HepG2 (cell line): ENCODE measurements at regions not wholly inside any gene's neighbourhood (a gene's known extent, or its start where the extent isn't known, plus 50 kb on each side); places are given as distances from the start of the nearest gene placed in this dataset.

Experiments used
- ATAC-seq: fragments of 200-7000 bp; cut with Tn5 transposase; 3 replicates; pipeline ENCODE4 v1.9.1; 2020; ENCODE audit warnings: mild to moderate bottlenecking, moderate library complexity
- BruUV-seq: library from RNA; stranded (reverse); fragments of 400-500 nt; replicated peaks from 2 replicates; lab custom pipeline; 2021; lab: Mats Ljungman, UMichigan
- CTCF ChIA-PET: fragments of 300-600 bp; formaldehyde crosslinking; extraction: SDS; loops from one replicate; lab custom pipeline; 2021; ENCODE audit warnings: low total read pairs, inconsistent platforms, low intra/inter-chr PET ratio; lab: Yijun Ruan, JAX
- POLR2A ChIA-PET: fragments of 350-600 bp; sonication (Branson Sonifier 250); formaldehyde crosslinking; loops from one replicate; lab custom pipeline; 2020; ENCODE audit warnings: antibody characterized with exemption, inconsistent platforms; lab: Yijun Ruan, JAX
- DNase-seq: peaks from one replicate; pipeline ENCODE4 v3.0.0-alpha.2; 2015; ENCODE audit warnings: low spot score
- FAIRE-seq: peaks from 3 replicates; lab custom pipeline; 2011; peaks lifted over from hg19 to GRCh38; lab: Jason Lieb, UNC
- H2AFZ ChIP-seq: one replicate; pipeline ENCODE4 v1.6.1; 2011; ENCODE audit warnings: low read length, inconsistent platforms
- H3K27ac ChIP-seq: fragments of 300-600 bp; 3 replicates; pipeline ENCODE4 v1.8.0; 2011; ENCODE audit warnings: mixed run types, mild to moderate bottlenecking, mixed read lengths, low read length, inconsistent platforms; ENCODE audit not compliant: insufficient read depth; ENCODE audit errors: extremely low read length
- H3K27me3 ChIP-seq, 2 experiments: fragments of 200-600 bp in 1 of 2; 2 replicates in 1 of 2; 3 replicates in 1 of 2; pipeline versions ENCODE4 v1.6.0 to v1.8.0; 2011; ENCODE audit warnings: low read length in 2 of 2, mild to moderate bottlenecking in 2 of 2, moderate library complexity in 2 of 2, inconsistent platforms in 1 of 2; ENCODE audit not compliant: insufficient read depth in 2 of 2, control insufficient read depth in 1 of 2
- H3K36me3 ChIP-seq, 2 experiments: fragments of 200-600 bp in 1 of 2; replicated peaks in 1 of 2; 2 replicates in 1 of 2; 3 replicates in 1 of 2; pipeline versions ENCODE4 v1.5.1 to v1.8.0; 2011; ENCODE audit warnings: low read length in 2 of 2, inconsistent platforms in 1 of 2; ENCODE audit not compliant: insufficient read depth in 2 of 2, control insufficient read depth in 1 of 2
- H3K4me1 ChIP-seq: 2 replicates; pipeline ENCODE4 v1.5.1; 2012; ENCODE audit warnings: low read length, inconsistent platforms; ENCODE audit not compliant: insufficient read depth
- H3K4me2 ChIP-seq: 2 replicates; pipeline ENCODE4 v1.6.0; 2011; ENCODE audit warnings: low read depth, low read length, inconsistent platforms
- H3K4me3 ChIP-seq, 3 experiments: fragments of 200-600 bp in 1 of 3; sonication (generic), shearing (Covaris generic) in 1 of 3; replicated peaks in 1 of 3; 2 replicates each; pipeline ENCODE4 v1.5.1; 2011 to 2016; ENCODE audit warnings: low read length in 3 of 3, inconsistent platforms in 2 of 3, low read depth in 2 of 3, mild to moderate bottlenecking in 2 of 3, control low read depth in 1 of 3, mixed read lengths in 1 of 3; ENCODE audit not compliant: insufficient read depth in 1 of 3
- H3K79me2 ChIP-seq: one replicate; pipeline ENCODE4 v1.6.1; 2011; ENCODE audit warnings: low read length, inconsistent platforms; ENCODE audit not compliant: insufficient read depth
- H3K9ac ChIP-seq: 2 replicates; pipeline ENCODE4 v1.6.0; 2011; ENCODE audit warnings: mild to moderate bottlenecking, low read depth, low read length, inconsistent platforms; ENCODE audit not compliant: insufficient read depth
- H3K9me3 ChIP-seq: 2 replicates; pipeline ENCODE4 v1.5.1; 2012; ENCODE audit warnings: mild to moderate bottlenecking, low read length
- H4K20me1 ChIP-seq: 2 replicates; pipeline ENCODE4 v1.6.0; 2011; ENCODE audit warnings: inconsistent platforms, mild to moderate bottlenecking, low read length, moderate library complexity; ENCODE audit not compliant: insufficient read depth
- DNMT3B ChIP-seq: conservative IDR thresholded peaks from 2 replicates; pipeline ENCODE4 v1.6.1; 2016; ENCODE audit warnings: missing biosample characterization, control low read depth
- HNRNPLL ChIP-seq: fragments of 200-400 bp; formaldehyde crosslinking; IDR thresholded peaks from 2 replicates; pipeline ENCODE4 v1.6.1; 2017; ENCODE audit warnings: mild to moderate bottlenecking, low read depth, low read length; ENCODE audit not compliant: poor library complexity, severe bottlenecking
- ISX ChIP-seq: sonication (generic); formaldehyde crosslinking; conservative IDR thresholded peaks from 2 replicates; pipeline ENCODE4 v1.5.0; 2020; ENCODE audit warnings: missing genetic modification reagents
- MED1 ChIP-seq: sonication (generic); formaldehyde crosslinking; IDR thresholded peaks from 2 replicates; pipeline ENCODE4 v1.4.0; 2020; ENCODE audit warnings: missing genetic modification reagents
- PHF20 ChIP-seq: sonication (generic); formaldehyde crosslinking; IDR thresholded peaks from 2 replicates; pipeline ENCODE4 v1.5.0; 2020; ENCODE audit warnings: mild to moderate bottlenecking, missing genetic modification reagents
- POLR2AphosphoS5 ChIP-seq: IDR thresholded peaks from 2 replicates; pipeline ENCODE4 v1.6.1; 2012; ENCODE audit warnings: low read depth, low read length
- ZNF124 ChIP-seq: sonication (generic); formaldehyde crosslinking; IDR thresholded peaks from 2 replicates; pipeline ENCODE4 v1.4.0; 2020; ENCODE audit warnings: missing genetic modification reagents
- ZNF44 ChIP-seq: sonication (generic); formaldehyde crosslinking; IDR thresholded peaks from 2 replicates; pipeline ENCODE4 v1.5.1; 2020; ENCODE audit warnings: mild to moderate bottlenecking, missing genetic modification reagents
- ZNF777 ChIP-seq: sonication (generic); formaldehyde crosslinking; IDR thresholded peaks from 2 replicates; pipeline ENCODE4 v1.4.0; 2020; ENCODE audit warnings: missing genetic modification reagents
- in situ Hi-C: cut with HindIII; loops from 2 replicates; pipeline ENCODE4 v1.10.0; 2017; ENCODE audit warnings: low pct_unique_long_range_greater_than_20kb; ENCODE audit not compliant: extremely low pct_ligation_motif_present
- intact Hi-C: fragments of 100-400 bp; cut with micrococcal nuclease; formaldehyde crosslinking; loops from one replicate; pipeline ENCODE4 v1.10.0; 2022; ENCODE audit not compliant: unreplicated experiment
- TF ChIP-seq, protein P1 (sequence below): IDR thresholded peaks from 2 replicates; pipeline ENCODE4 v1.6.1; 2016; ENCODE audit warnings: missing biosample characterization, missing genetic modification reagents, low read depth
- TF ChIP-seq, protein P2 (sequence below): sonication (generic); formaldehyde crosslinking; IDR thresholded peaks from 2 replicates; pipeline ENCODE4 v1.5.0; 2020; ENCODE audit warnings: mild to moderate bottlenecking, missing genetic modification reagents
- TF ChIP-seq, protein P3 (sequence below): sonication (generic); formaldehyde crosslinking; IDR thresholded peaks from 2 replicates; pipeline ENCODE4 v1.5.0; 2020; ENCODE audit warnings: mild to moderate bottlenecking, missing genetic modification reagents, borderline replicate concordance
- TF ChIP-seq, protein P4 (sequence below): sonication (generic); formaldehyde crosslinking; conservative IDR thresholded peaks from 2 replicates; pipeline ENCODE4 v1.8.0; 2022; ENCODE audit warnings: mild to moderate bottlenecking, moderate library complexity, missing genetic modification reagents

DNA sequence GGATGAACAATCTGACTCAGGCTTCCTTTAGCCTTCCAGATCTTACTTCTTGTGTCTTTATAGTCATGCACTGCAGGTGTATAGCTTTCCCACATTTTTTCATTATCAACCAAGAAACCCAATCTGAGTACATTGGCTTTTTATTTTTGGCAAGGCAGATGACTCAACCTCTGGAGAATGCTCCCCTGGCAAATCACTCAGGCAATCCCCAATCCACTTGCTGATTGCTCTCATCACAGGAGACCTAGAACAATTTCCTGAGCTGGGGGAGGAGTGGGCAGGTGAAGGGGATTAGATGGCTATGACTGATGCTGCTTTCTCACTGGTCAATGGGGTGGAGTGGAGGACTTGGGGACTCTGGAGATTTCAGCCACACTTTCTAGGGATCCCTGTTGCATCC, 134.4 kb downstream of the SLC16A9 start:
- DNase-seq (no peak), ATAC-seq (no peak), FAIRE-seq (no peak)
- no peaks in the 10 kb centered on the region for H3K9me3 ChIP-seq
- intact Hi-C loops (no loop called here), in situ Hi-C loops (loop anchor here (25.0 kb wide), 1 partner anchor 663 kb away; no protein-coding TSS in a partner anchor)
- H3K4me2 ChIP-seq: no peak overlapping the region
- H3K27ac ChIP-seq: no peak overlapping the region
- no peaks in the 10 kb centered on the region; a peak in 2 of 5 replicates for H3K27me3 ChIP-seq
- ChIA-PET CTCF (no interaction called here), POLR2A (no interaction called here)
- no peaks in the 10 kb centered on the region for H3K79me2 ChIP-seq
- TF ChIP-seq, protein P1, sequence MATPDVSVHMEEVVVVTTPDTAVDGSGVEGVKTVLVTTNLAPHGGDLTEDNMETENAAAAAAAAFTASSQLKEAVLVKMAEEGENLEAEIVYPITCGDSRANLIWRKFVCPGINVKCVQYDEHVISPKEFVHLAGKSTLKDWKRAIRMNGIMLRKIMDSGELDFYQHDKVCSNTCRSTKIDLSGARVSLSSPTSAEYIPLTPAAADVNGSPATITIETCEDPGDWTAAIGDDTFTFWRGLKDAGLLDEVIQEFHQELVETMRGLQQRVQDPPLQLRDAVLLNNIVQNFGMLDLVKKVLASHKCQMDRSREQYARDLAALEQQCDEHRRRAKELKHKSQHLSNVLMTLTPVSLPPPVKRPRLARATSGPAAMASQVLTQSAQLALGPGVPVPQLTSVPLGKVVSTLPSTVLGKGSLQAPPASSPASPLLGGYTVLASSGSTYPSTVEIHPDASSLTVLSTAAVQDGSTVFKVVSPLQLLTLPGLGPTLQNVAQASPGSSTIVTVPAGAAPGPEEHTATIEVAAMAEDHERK (CRISPR knock-in tag): no peak
- TF ChIP-seq, protein P2, sequence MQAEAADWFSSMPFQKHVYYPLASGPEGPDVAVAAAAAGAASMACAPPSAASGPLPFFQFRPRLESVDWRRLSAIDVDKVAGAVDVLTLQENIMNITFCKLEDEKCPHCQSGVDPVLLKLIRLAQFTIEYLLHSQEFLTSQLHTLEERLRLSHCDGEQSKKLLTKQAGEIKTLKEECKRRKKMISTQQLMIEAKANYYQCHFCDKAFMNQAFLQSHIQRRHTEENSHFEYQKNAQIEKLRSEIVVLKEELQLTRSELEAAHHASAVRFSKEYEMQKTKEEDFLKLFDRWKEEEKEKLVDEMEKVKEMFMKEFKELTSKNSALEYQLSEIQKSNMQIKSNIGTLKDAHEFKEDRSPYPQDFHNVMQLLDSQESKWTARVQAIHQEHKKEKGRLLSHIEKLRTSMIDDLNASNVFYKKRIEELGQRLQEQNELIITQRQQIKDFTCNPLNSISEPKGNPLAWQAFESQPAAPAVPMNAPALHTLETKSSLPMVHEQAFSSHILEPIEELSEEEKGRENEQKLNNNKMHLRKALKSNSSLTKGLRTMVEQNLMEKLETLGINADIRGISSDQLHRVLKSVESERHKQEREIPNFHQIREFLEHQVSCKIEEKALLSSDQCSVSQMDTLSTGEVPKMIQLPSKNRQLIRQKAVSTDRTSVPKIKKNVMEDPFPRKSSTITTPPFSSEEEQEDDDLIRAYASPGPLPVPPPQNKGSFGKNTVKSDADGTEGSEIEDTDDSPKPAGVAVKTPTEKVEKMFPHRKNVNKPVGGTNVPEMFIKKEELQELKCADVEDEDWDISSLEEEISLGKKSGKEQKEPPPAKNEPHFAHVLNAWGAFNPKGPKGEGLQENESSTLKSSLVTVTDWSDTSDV: no peak
- TF ChIP-seq POLR2AphosphoS5 (no peak), MED1 (CRISPR knock-in tag) (no peak), ZNF124 (no peak), DNMT3B (CRISPR knock-in tag) (no peak), PHF20 (CRISPR knock-in tag) (no peak), ZNF777 (no peak), ISX (CRISPR knock-in tag) (no peak), ZNF44 (no peak), HNRNPLL (no peak)
- TF ChIP-seq, protein P3, sequence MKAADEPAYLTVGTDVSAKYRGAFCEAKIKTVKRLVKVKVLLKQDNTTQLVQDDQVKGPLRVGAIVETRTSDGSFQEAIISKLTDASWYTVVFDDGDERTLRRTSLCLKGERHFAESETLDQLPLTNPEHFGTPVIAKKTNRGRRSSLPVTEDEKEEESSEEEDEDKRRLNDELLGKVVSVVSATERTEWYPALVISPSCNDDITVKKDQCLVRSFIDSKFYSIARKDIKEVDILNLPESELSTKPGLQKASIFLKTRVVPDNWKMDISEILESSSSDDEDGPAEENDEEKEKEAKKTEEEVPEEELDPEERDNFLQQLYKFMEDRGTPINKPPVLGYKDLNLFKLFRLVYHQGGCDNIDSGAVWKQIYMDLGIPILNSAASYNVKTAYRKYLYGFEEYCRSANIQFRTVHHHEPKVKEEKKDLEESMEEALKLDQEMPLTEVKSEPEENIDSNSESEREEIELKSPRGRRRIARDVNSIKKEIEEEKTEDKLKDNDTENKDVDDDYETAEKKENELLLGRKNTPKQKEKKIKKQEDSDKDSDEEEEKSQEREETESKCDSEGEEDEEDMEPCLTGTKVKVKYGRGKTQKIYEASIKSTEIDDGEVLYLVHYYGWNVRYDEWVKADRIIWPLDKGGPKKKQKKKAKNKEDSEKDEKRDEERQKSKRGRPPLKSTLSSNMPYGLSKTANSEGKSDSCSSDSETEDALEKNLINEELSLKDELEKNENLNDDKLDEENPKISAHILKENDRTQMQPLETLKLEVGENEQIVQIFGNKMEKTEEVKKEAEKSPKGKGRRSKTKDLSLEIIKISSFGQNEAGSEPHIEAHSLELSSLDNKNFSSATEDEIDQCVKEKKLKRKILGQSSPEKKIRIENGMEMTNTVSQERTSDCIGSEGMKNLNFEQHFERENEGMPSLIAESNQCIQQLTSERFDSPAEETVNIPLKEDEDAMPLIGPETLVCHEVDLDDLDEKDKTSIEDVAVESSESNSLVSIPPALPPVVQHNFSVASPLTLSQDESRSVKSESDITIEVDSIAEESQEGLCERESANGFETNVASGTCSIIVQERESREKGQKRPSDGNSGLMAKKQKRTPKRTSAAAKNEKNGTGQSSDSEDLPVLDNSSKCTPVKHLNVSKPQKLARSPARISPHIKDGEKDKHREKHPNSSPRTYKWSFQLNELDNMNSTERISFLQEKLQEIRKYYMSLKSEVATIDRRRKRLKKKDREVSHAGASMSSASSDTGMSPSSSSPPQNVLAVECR: no peak
- TF ChIP-seq, protein P4, sequence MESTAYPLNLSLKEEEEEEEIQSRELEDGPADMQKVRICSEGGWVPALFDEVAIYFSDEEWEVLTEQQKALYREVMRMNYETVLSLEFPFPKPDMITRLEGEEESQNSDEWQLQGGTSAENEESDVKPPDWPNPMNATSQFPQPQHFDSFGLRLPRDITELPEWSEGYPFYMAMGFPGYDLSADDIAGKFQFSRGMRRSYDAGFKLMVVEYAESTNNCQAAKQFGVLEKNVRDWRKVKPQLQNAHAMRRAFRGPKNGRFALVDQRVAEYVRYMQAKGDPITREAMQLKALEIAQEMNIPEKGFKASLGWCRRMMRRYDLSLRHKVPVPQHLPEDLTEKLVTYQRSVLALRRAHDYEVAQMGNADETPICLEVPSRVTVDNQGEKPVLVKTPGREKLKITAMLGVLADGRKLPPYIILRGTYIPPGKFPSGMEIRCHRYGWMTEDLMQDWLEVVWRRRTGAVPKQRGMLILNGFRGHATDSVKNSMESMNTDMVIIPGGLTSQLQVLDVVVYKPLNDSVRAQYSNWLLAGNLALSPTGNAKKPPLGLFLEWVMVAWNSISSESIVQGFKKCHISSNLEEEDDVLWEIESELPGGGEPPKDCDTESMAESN (CRISPR knock-in tag): no peak
- H4K20me1 ChIP-seq: no peaks in the 10 kb centered on the region
- H2AFZ ChIP-seq: no peak overlapping the region
- no peak overlapping the region for H3K4me3 ChIP-seq
- no peaks in the 10 kb centered on the region for H3K36me3 ChIP-seq
- H3K4me1 ChIP-seq: no peaks in the 10 kb centered on the region
- H3K9ac ChIP-seq: no peak overlapping the region
- no TSS peak for BruUV-seq
